Gastrocnemius medialis (tissue), 4 donors: ENCODE measurements at regions not wholly inside any gene's neighbourhood (a gene's known extent, or its start where the extent isn't known, plus 50 kb on each side); places are given as distances from the start of the nearest gene placed in this dataset.
"Not testable (repeated sequence)": the region's sequence is repeated elsewhere in the genome, so short reads cannot be mapped to it uniquely, and the experiment has no call there.

ENCODE experiments used
- ATAC-seq, 2 donors: fragments of 150-250 bp; one replicate each; pipeline ENCODE4 v1.9.1; 2016
- DNase-seq, 2 donors: peaks; one replicate each; pipeline ENCODE4 v3.0.0-alpha.2; 2019
- H3K27ac ChIP-seq, 4 donors: fragments of 200-600 bp; sonication (generic); 1 replicate in 1 of 4; 2 replicates in 3 of 4; pipeline ENCODE4 v1.5.1; 2016 to 2018; ENCODE audit warnings: mild to moderate bottlenecking in 2 of 4, moderate library complexity in 1 of 4
- H3K27me3 ChIP-seq, 3 donors: fragments of 200-600 bp; sonication (generic) in 2 of 3; 1 replicate in 1 of 3; 2 replicates in 2 of 3; pipeline versions ENCODE4 v1.5.1 to v1.6.0; 2016 to 2019; ENCODE audit warnings: mild to moderate bottlenecking in 1 of 3, moderate library complexity in 1 of 3
- H3K36me3 ChIP-seq, 2 donors: fragments of 200-600 bp; sonication (generic) in 1 of 2; one replicate each; pipeline ENCODE4 v1.5.1; 2017 to 2018
- H3K4me1 ChIP-seq, 2 donors: fragments of 200-600 bp; sonication (generic) in 1 of 2; one replicate each; pipeline ENCODE4 v1.5.1; 2016 to 2017; ENCODE audit warnings: mild to moderate bottlenecking in 2 of 2
- H3K4me3 ChIP-seq, 4 donors: fragments of 200-600 bp; sonication (generic) in 3 of 4; 1 replicate in 1 of 4; 2 replicates in 3 of 4; pipeline ENCODE4 v1.5.1; 2016 to 2019; ENCODE audit warnings: mild to moderate bottlenecking in 2 of 4
- H3K9me3 ChIP-seq, 3 donors: fragments of 200-600 bp; sonication (generic) in 2 of 3; 1 replicate in 1 of 3; 2 replicates in 2 of 3; pipeline ENCODE4 v1.5.1; 2016 to 2019
- CTCF ChIP-seq, 5 experiments: fragments of 450-650 bp in 3 of 5; fragments of 200-600 bp in 2 of 5; sonication (generic) in 2 of 5; IDR thresholded peaks in 4 of 5; conservative IDR thresholded peaks in 1 of 5; 1 replicate in 4 of 5; 2 replicates in 1 of 5; pipeline ENCODE4 v1.5.1; 2016 to 2019; ENCODE audit warnings: antibody characterized with exemption in 5 of 5, mild to moderate bottlenecking in 3 of 5, moderate library complexity in 3 of 5
- POLR2A ChIP-seq, 2 donors: fragments of 450-650 bp; IDR thresholded peaks; one replicate each; pipeline ENCODE4 v1.6.1; 2017; ENCODE audit warnings: antibody characterized with exemption in 2 of 2, mild to moderate bottlenecking in 2 of 2, moderate library complexity in 2 of 2
- in situ Hi-C, 4 donors: fragments of 200-750 bp; cut with MboI; loops; one replicate each; pipeline versions ENCODE4 v1.15.0 to v1.8.0; 2017; ENCODE audit warnings: low sequenced_read_pairs in 4 of 4
- intact Hi-C: fragments of 100-400 bp; cut with DNase I; formaldehyde crosslinking; loops from one replicate; pipeline ENCODE4 v1.15.1; 2023; ENCODE audit warnings: low total_unique reads

GRCh38 chr13:83761631-83762030 is 120.6 kb downstream of the SLITRK1 start:
- in situ Hi-C loops (no loop called here), intact Hi-C loops (no loop called here)
- no peak for ATAC-seq
- Histone ChIP-seq H3K36me3 (no peaks in the 10 kb centered on the region), H3K9me3 (no peaks in the 10 kb centered on the region), H3K27ac (no peak overlapping the region), H3K4me1 (no peaks in the 10 kb centered on the region), H3K4me3 (no peak overlapping the region), H3K27me3 (no peaks in the 10 kb centered on the region)
- DNase-seq, result no peak
- TF ChIP-seq POLR2A (IDR thresholded peaks at IDR 0.05) (no peak), CTCF (IDR thresholded peaks at IDR 0.05 in 4 of 5, conservative IDR thresholded peaks at IDR 0.05 in 1 of 5) (no peak)

- H3K27me3 ChIP-seq, ATAC-seq, intact Hi-C loops, DNase-seq, H3K9me3 ChIP-seq, H3K27ac ChIP-seq, H3K4me1 ChIP-seq, H3K36me3 ChIP-seq, H3K4me3 ChIP-seq, in situ Hi-C loops: not testable (repeated sequence)
These were observed 127.1 kb downstream of the SLITRK1 start for GRCh38 chr13:83755210-83755609.

- in situ Hi-C loops, result no loop called here
- Histone ChIP-seq H3K36me3 (no peaks in the 10 kb centered on the region), H3K27ac (no peak overlapping the region), H3K4me3 (no peak overlapping the region), H3K9me3 (no peaks in the 10 kb centered on the region), H3K4me1 (no peaks in the 10 kb centered on the region), H3K27me3 (no peaks in the 10 kb centered on the region)
- no peak for ATAC-seq
- no peak for DNase-seq
- TF ChIP-seq CTCF (IDR thresholded peaks at IDR 0.05 in 4 of 5, conservative IDR thresholded peaks at IDR 0.05 in 1 of 5) (no peak), POLR2A (IDR thresholded peaks at IDR 0.05) (no peak)
- intact Hi-C loops, result no loop called here
These were observed 128.2 kb downstream of the SLITRK1 start for GRCh38 chr13:83753912-83754624.

- in situ Hi-C loops, result no loop called here
These were observed 130.1 kb downstream of the SLITRK1 start for GRCh38 chr13:83752141-83752540.

GRCh38 chr13:83740622-83741021 is 141.7 kb downstream of the SLITRK1 start:
- no peaks in the 10 kb centered on the region for H3K9me3 ChIP-seq
- DNase-seq (no peak), ATAC-seq (no peak)
- H3K4me3 ChIP-seq, result no peak overlapping the region
- H3K27me3 ChIP-seq, result no peaks in the 10 kb centered on the region
- no peak overlapping the region for H3K27ac ChIP-seq
- H3K36me3 ChIP-seq, result no peaks in the 10 kb centered on the region
- TF ChIP-seq CTCF (IDR thresholded peaks at IDR 0.05 in 4 of 5, conservative IDR thresholded peaks at IDR 0.05 in 1 of 5), result no peak
- no peak for TF ChIP-seq POLR2A (IDR thresholded peaks at IDR 0.05)
- H3K4me1 ChIP-seq, result no peaks in the 10 kb centered on the region
- intact Hi-C loops, result no loop called here
- in situ Hi-C loops, result no loop called here

More at GRCh38 chr13:83752141-83752540, 130.1 kb downstream of the SLITRK1 start:
- Histone ChIP-seq H3K27me3 (no peaks in the 10 kb centered on the region), H3K4me3 (no peak overlapping the region), H3K36me3 (no peaks in the 10 kb centered on the region), H3K27ac (no peak overlapping the region), H3K4me1 (no peaks in the 10 kb centered on the region), H3K9me3 (no peaks in the 10 kb centered on the region)
- TF ChIP-seq POLR2A (IDR thresholded peaks at IDR 0.05), result no peak
- TF ChIP-seq CTCF (IDR thresholded peaks at IDR 0.05 in 4 of 5, conservative IDR thresholded peaks at IDR 0.05 in 1 of 5), result no peak
- intact Hi-C loops, result no loop called here
- DNase-seq (no peak), ATAC-seq (no peak)
